ENCODE measurements at regions not wholly inside any gene's neighbourhood (a gene's known extent, or its start where the extent isn't known, plus 50 kb on each side); places are given as distances from the start of the nearest gene placed in this dataset.

DNA sequence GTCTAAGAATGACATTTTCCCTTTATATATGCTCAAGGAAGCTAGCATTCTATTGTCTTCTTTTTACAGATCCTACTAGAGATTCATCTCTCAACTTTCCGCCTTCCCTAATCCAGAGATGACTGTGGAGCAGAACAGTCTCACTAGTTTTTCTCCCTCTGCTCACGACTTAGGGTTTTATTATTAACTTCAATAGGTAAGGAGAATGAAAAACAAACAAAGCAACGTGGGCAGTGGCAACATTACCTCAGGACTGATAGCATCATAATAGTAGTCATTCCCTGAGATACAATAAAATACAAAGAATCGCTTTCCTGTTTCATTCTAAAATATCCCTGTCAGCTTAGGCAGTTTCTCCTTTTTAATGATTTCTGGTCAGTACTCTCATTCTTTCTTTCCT is 154.3 kb upstream of the PLAAT1 start:
- DNase-seq (ENCODE audit: low spot score), result no peak
- CTCF ChIA-PET (ENCODE audit: unreplicated experiment), result no interaction called here
- intact Hi-C loops (cut with micrococcal nuclease; ENCODE audit: unreplicated experiment), result no loop called here
- H3K9me2 ChIP-seq (ENCODE audit: insufficient read depth, low read length), result no peaks in the 10 kb centered on the region
- no TSS peak for BruUV-seq (replicated peaks)
- H3K79me2 ChIP-seq (ENCODE audit: insufficient read depth, low read depth, low read length), result no peaks in the 10 kb centered on the region
- no peak overlapping the region for H2AFZ ChIP-seq (ENCODE audit: low read length)
- H3K36me3 ChIP-seq (ENCODE audit: insufficient read depth, low read length), result no peaks in the 10 kb centered on the region
- TF ChIP-seq EZH2phosphoT487 (IDR thresholded peaks at IDR 0.05; ENCODE audit: borderline replicate concordance, low read depth, low read length), result no peak
- TF ChIP-seq, protein P1, sequence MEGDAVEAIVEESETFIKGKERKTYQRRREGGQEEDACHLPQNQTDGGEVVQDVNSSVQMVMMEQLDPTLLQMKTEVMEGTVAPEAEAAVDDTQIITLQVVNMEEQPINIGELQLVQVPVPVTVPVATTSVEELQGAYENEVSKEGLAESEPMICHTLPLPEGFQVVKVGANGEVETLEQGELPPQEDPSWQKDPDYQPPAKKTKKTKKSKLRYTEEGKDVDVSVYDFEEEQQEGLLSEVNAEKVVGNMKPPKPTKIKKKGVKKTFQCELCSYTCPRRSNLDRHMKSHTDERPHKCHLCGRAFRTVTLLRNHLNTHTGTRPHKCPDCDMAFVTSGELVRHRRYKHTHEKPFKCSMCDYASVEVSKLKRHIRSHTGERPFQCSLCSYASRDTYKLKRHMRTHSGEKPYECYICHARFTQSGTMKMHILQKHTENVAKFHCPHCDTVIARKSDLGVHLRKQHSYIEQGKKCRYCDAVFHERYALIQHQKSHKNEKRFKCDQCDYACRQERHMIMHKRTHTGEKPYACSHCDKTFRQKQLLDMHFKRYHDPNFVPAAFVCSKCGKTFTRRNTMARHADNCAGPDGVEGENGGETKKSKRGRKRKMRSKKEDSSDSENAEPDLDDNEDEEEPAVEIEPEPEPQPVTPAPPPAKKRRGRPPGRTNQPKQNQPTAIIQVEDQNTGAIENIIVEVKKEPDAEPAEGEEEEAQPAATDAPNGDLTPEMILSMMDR (conservative IDR thresholded peaks at IDR 0.05; ENCODE audit: low read length), result no peak
- H3K4me2 ChIP-seq (ENCODE audit: low read length), result no peak overlapping the region
- H3K27ac ChIP-seq (ENCODE audit: low read depth, low read length, poor library complexity, severe bottlenecking), result no peak overlapping the region
- POLR2A ChIA-PET, result no interaction called here
- no peaks in the 10 kb centered on the region for H3K4me1 ChIP-seq (ENCODE audit: insufficient read depth, low read length, poor library complexity, severe bottlenecking)
- no peaks in the 10 kb centered on the region for H3K9me3 ChIP-seq (ENCODE audit: low read length)
- no peaks in the 10 kb centered on the region for H4K20me1 ChIP-seq (ENCODE audit: insufficient read depth, low read length)
- no peak overlapping the region for H3K4me3 ChIP-seq (ENCODE audit: low read depth, low read length, poor library complexity, severe bottlenecking)

DNA sequence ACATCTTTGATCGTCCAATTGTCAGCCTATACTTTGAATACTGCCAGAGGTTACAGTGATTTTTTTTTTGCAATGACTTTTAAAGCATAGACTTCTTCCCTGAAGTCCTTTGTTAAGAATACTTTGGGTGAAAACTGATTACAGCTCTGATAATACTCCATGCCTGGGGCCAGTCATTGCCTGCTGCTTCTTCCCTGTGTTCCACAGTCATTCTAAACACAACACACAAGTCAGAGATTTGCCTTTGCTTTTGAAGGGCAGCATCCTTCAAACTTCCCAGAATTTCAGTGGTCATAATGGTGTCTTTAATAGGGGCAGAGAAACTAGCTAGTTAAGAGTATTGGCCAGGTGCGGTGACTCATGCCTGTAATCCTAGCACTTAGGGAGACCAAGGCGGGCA is 153.7 kb upstream of the PLAAT1 start:
- ChIA-PET POLR2A (no interaction called here), CTCF (ENCODE audit: unreplicated experiment) (no interaction called here)
- no peak for DNase-seq (ENCODE audit: low spot score)
- Histone ChIP-seq H4K20me1 (ENCODE audit: insufficient read depth, low read length) (no peaks in the 10 kb centered on the region), H3K27ac (ENCODE audit: low read depth, low read length, poor library complexity, severe bottlenecking) (no peak overlapping the region), H3K79me2 (ENCODE audit: insufficient read depth, low read depth, low read length) (no peaks in the 10 kb centered on the region), H3K4me3 (ENCODE audit: low read depth, low read length, poor library complexity, severe bottlenecking) (no peak overlapping the region), H3K4me1 (ENCODE audit: insufficient read depth, low read length, poor library complexity, severe bottlenecking) (no peaks in the 10 kb centered on the region), H3K4me2 (ENCODE audit: low read length) (no peak overlapping the region), H3K36me3 (ENCODE audit: insufficient read depth, low read length) (no peaks in the 10 kb centered on the region), H3K9me3 (ENCODE audit: low read length) (no peaks in the 10 kb centered on the region), H2AFZ (ENCODE audit: low read length) (no peak overlapping the region), H3K9me2 (ENCODE audit: insufficient read depth, low read length) (no peaks in the 10 kb centered on the region)
- no TSS peak for BruUV-seq (replicated peaks)
- TF ChIP-seq EZH2phosphoT487 (IDR thresholded peaks at IDR 0.05; ENCODE audit: borderline replicate concordance, low read depth, low read length), result no peak
- TF ChIP-seq, protein P1 (conservative IDR thresholded peaks at IDR 0.05; ENCODE audit: low read length), result no peak
- intact Hi-C loops (cut with micrococcal nuclease; ENCODE audit: unreplicated experiment), result no loop called here

DNA sequence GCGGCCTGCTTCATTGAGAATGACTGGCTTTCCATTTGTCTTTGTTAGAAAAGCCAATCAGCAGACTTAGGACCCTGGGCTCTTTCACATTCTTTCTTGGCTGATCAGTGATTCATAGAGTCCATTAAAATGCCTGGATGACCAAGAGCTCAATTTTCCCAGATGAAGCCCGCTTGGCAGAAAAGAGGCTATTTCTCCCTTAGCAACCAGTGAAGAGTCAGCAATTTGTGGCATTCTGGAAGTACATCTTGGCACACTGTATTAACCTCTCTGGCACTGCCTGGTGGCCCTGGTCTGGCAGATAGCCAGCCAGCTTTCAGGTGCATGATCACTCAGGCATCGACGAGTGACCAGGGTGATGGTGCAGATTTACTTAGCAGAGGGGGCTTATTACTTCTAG is 145.7 kb upstream of the PLAAT1 start:
- no peaks in the 10 kb centered on the region for H3K9me2 ChIP-seq (ENCODE audit: insufficient read depth, low read length)
- CTCF ChIA-PET (ENCODE audit: unreplicated experiment), result no interaction called here

More for the DNA sequence above, 145.7 kb upstream of the PLAAT1 start:
- Histone ChIP-seq H2AFZ (ENCODE audit: low read length) (no peak overlapping the region), H3K27ac (ENCODE audit: low read depth, low read length, poor library complexity, severe bottlenecking) (no peak overlapping the region), H3K9me3 (ENCODE audit: low read length) (no peaks in the 10 kb centered on the region), H4K20me1 (ENCODE audit: insufficient read depth, low read length) (no peaks in the 10 kb centered on the region), H3K79me2 (ENCODE audit: insufficient read depth, low read depth, low read length) (no peaks in the 10 kb centered on the region), H3K4me3 (ENCODE audit: low read depth, low read length, poor library complexity, severe bottlenecking) (no peak overlapping the region), H3K36me3 (ENCODE audit: insufficient read depth, low read length) (no peaks in the 10 kb centered on the region), H3K4me2 (ENCODE audit: low read length) (no peak overlapping the region), H3K4me1 (ENCODE audit: insufficient read depth, low read length, poor library complexity, severe bottlenecking) (no peaks in the 10 kb centered on the region)
- POLR2A ChIA-PET, result no interaction called here
- intact Hi-C loops (cut with micrococcal nuclease; ENCODE audit: unreplicated experiment), result no loop called here
- no peak for TF ChIP-seq EZH2phosphoT487 (IDR thresholded peaks at IDR 0.05; ENCODE audit: borderline replicate concordance, low read depth, low read length)
- TF ChIP-seq, protein P1 (conservative IDR thresholded peaks at IDR 0.05; ENCODE audit: low read length), result no peak
- DNase-seq (ENCODE audit: low spot score), result no peak
- BruUV-seq (replicated peaks), result no TSS peak

Measured in OCI-LY7 (cell line).